GM06990 (cell line): ENCODE measurements at regions not wholly inside any gene's neighbourhood (a gene's known extent, or its start where the extent isn't known, plus 50 kb on each side); places are given as distances from the start of the nearest gene placed in this dataset.

Source experiments
- DNase-seq: peaks from one replicate; pipeline ENCODE4 v3.0.0-alpha.2; 2011; ENCODE audit not compliant: insufficient read length; ENCODE audit errors: extremely low read depth
- H3K27me3 ChIP-seq: replicated peaks from 2 replicates; pipeline ENCODE4 v1.6.0; 2011; ENCODE audit warnings: low read length; ENCODE audit not compliant: control insufficient read depth, insufficient read depth
- H3K36me3 ChIP-seq: 2 replicates; pipeline ENCODE4 v1.5.1; 2011; ENCODE audit warnings: low read length; ENCODE audit not compliant: control insufficient read depth, insufficient read depth
- H3K4me3 ChIP-seq: replicated peaks from 2 replicates; pipeline ENCODE4 v1.5.1; 2011; ENCODE audit warnings: low read depth, mild to moderate bottlenecking, control low read depth, low read length
- CTCF ChIP-seq: IDR thresholded peaks from 2 replicates; pipeline ENCODE4 v1.5.1; 2011; ENCODE audit warnings: low read length, control low read depth, mild to moderate bottlenecking, inconsistent platforms; ENCODE audit not compliant: insufficient read depth, poor library complexity, severe bottlenecking

DNA sequence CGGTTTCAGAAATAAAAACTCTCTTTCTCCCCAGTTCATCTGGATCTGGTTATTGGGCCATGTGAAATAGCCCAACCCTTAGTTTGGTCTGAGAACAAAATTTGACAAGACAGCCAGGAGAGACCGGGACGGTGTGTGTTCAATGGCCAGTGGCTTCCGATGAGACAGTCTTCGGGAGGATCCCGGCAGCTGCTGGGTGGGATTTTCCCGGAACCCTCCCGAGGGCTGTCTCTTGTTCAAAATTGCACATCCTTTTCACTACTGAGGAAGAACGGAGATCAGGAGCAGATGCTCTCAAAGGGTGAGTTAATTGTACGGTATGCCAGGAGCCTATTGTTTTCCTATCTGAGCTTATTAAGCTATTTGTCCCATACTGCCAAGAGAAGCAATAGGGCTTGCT is 166.5 kb downstream of the PRR32 start:
- no peaks in the 10 kb centered on the region for H3K27me3 ChIP-seq

DNA sequence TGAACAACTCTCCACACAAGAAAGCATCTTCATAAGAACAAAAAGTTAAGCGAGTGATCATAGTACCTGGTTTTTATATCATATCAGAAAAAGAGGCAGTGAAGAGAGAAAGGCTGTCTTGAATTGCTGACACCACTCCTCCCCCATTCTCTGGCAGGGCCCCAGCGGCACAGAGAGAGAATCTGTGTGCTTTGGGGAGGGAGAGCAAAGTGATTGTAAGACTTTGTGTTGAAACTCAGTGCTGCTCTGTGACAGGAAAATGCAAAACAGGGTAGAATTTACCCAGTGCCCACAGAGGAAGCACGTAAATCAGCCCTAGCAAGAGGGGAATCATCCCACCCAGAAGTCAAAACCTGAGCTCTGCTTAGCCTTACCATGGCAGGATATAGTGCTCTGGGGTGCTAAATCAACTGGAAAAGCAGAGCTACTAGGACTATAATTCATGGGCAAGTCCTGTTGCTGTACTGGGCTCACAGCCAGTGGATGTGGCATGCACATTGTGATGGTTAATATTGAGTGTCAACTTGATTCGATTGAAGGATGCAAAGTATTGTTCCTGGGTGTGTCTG is 174.6 kb downstream of the PRR32 start:
- no peaks in the 10 kb centered on the region for H3K27me3 ChIP-seq
- TF ChIP-seq CTCF, result no peak
- DNase-seq, result no peak

More for the DNA sequence above, 166.5 kb downstream of the PRR32 start:
- DNase-seq, result no peak
- H3K36me3 ChIP-seq, result no peaks in the 10 kb centered on the region
- TF ChIP-seq CTCF, result no peak
- no peak overlapping the region for H3K4me3 ChIP-seq

DNA sequence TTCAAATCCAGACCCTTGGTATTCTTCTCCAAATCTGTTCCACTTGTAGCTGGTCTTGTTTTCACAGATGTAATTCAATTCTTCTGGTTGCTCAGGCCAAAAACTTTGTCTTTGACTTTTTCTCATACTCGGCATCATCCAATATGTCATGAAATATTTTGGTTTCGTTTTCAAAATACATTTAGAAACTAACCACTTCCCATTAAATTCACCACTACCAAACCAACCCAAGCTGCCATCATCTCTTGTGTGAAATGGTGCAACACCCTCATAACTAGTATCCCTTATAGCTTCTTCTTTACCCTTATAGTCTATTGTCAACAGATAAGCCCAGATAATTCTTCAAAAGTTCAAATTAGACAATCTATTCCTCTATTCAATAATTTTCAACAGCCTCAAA is 192.1 kb downstream of the PRR32 start:
- H3K36me3 ChIP-seq, result no peaks in the 10 kb centered on the region
- no peak for TF ChIP-seq CTCF
- no peaks in the 10 kb centered on the region for H3K27me3 ChIP-seq
- H3K4me3 ChIP-seq, result no peak overlapping the region
- DNase-seq, result no peak

More for the DNA sequence above, 174.6 kb downstream of the PRR32 start:
- Histone ChIP-seq H3K36me3 (no peaks in the 10 kb centered on the region), H3K4me3 (no peak overlapping the region)

DNA sequence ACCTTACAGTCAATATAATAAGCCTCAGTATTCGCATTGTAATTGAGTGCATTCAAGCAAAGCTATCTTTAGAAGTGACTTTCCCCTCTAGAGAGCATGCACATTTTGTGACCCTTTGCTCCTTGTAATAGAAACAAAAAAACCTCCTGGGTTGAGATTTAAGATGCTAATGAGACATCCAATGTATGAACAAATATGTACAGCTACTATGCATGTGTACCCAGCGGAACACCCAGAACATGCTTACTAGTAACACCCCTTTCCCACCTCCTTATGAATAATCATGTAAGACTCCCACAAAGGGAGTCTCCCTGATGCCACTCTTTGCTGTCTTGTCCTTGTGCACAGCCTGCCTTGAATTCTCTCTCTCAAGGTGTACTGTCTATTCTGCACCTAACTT is 205.5 kb downstream of the PRR32 start:
- no peak for DNase-seq
- no peak for TF ChIP-seq CTCF
- H3K4me3 ChIP-seq, result no peak overlapping the region
- H3K27me3 ChIP-seq, result no peaks in the 10 kb centered on the region
- no peaks in the 10 kb centered on the region for H3K36me3 ChIP-seq

GRCh38 chrX:127030016-127030748 is 210.7 kb downstream of the PRR32 start:
- H3K27me3 ChIP-seq, result no peaks in the 10 kb centered on the region
- no peak overlapping the region for H3K4me3 ChIP-seq
- H3K36me3 ChIP-seq, result no peaks in the 10 kb centered on the region
- TF ChIP-seq CTCF, result no peak
- no peak for DNase-seq
